Suppressor macrophage treated with lipopolysaccharide for 4 hours (primary cell): ENCODE measurements at regions not wholly inside any gene's neighbourhood (a gene's known extent, or its start where the extent isn't known, plus 50 kb on each side); places are given as distances from the start of the nearest gene placed in this dataset.
A peak's percentile ranks its signal among the peaks of the same experiment; 100 is the strongest.

Experiments
- DNase-seq: peaks from one replicate; pipeline ENCODE4 v3.0.0-alpha.2; 2020

DNA sequence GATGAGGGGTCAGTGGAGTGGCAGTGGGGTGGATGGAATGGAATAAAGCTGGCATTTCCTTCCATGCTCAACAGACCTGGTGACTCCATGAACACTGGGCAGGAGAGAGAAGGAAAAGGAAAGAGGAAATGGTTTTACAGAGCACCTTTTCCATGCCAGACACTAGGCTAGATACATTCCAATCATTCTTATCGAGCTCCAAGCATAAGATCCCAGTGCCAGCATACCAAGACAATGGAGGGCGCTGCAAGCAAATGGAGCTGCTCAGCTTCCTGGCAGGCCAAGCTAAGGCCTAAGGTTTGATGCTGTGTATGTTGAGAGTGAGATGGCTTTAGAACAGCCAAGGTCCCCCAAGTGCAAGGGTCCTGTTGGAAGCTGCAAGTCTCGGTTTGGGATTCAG lies 113.2 kb downstream of the HSPH1 start:
- DNase-seq, result no peak

DNA sequence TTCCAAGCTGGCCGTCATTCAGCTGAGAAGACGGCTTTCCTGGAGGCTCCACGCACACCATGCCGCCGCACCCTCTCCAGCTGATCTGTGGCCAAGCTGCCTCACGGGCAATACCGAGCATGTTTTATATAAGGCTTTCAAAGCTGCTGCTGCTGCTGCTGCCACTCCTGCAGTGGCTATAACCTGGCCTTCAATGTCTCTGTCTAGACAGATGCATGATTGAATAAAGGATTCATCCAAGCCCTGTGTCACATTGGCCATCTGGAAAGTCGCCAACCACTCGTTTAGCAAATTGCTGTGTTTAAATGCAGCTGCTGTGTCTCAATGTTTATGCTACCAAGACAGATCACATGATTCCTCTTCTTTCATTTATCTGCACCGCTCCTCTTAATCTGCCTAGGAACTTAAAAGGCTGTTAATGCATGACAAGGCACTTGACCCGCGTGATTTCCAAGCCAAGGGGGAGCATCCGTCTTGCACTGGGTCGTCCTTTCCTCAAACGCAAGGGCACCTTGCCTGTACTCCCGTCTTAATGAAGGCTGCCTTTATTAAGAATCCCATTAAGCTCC lies 114.3 kb downstream of the TEX26 start:
- peak; percentile 29 for DNase-seq

DNA sequence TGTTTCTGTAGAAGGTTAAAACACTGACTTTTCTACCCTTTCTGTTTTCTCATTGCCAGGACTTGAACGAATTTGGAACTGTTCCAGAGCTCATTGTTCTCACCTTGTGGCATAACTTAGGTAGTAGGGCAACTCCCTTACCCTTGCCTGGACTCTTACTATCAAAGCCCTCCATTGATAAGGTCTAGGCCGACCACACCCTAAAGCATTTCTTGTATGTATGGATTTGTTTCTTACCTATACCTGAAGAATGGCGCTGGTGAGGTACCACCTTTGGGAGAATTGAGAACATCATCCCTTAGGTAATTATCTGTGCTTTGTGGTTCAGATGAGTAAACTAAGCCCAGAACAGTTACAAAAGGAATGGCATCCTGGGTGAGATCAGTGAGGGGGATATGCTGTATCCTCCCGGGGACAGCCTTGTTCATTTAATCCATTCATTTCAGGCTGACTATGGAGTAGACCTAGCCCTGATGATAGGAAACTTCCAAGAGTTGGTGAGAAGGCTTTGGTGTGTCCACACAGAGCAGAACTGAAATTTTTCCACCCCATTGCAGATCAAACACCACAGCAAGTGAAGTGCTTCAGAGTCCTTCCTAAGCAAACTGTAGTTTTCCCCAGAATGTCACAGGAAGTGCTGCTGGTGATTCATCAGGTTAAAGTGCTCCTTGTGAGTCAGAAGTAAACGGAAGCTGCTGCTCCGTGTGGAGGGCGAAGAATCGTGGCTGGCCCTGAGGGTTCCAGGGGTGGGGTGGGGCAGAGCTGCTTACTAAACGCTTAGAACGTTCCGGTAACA lies 113.0 kb downstream of the TEX26 start:
- DNase-seq, result peak; percentile 93

DNA sequence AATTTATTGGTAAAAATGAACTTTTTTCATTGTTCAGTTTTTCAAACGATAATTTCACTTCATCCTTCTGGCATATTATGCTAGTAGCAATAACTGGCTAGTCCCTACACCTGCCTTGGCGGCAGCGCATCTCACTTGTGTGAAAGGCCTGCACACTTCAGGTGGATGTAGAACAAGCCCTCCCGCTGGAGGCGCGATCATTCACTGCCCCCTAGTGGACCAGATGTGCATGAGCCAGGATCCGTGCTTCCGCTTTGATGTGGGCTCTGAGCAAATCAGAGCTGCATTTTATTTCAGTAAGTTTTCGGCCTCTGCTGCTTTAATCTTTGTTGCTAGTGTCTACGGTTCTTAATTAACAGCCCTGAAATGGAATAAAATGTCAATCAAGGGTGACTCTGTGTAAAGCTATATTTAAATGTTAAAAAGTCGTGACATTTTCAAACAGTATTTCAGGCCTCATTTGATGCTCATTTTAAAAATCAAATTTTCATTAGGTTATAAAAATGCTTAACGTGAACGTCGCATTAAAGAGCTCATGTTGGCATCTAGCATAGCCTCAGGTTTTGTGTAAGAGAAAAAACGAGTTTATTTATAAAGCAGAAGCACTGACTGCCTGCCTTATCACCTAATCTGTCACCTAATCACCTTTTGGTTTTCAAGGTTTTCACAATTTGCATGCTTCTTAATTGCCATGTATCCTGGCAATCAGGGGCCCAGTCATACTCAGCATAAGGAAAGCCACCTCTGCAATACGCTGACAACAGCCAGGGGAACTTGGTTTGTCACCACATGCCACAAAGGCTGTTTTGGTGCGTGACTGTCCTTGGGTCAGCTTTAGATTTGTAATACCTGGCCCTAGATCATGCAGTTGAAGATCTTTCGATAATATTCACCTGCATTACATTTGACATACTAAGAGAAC lies 112.2 kb downstream of the TEX26 start:
- peak; percentile 90 for DNase-seq

DNA sequence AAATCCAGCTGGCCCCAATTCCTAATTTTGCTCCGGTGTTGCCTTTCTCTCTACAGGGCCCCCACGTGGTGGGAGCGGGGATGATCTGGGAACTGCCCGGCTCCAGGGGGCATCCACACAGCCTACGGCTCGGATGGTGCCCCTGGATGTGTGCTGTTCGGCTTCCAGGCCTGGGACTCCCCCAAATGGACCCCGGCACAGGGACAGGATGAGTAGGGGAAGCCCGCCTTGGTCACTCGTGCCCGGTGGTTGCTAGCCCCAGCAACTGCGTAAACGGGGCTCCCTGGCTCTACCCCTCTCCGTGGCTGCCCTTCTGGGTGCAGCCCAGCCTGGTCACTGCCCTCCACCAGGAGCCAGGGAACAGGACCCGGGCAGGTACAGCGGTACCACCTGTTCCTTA lies 111.5 kb downstream of the TEX26 start:
- DNase-seq, result peak; percentile 29

DNA sequence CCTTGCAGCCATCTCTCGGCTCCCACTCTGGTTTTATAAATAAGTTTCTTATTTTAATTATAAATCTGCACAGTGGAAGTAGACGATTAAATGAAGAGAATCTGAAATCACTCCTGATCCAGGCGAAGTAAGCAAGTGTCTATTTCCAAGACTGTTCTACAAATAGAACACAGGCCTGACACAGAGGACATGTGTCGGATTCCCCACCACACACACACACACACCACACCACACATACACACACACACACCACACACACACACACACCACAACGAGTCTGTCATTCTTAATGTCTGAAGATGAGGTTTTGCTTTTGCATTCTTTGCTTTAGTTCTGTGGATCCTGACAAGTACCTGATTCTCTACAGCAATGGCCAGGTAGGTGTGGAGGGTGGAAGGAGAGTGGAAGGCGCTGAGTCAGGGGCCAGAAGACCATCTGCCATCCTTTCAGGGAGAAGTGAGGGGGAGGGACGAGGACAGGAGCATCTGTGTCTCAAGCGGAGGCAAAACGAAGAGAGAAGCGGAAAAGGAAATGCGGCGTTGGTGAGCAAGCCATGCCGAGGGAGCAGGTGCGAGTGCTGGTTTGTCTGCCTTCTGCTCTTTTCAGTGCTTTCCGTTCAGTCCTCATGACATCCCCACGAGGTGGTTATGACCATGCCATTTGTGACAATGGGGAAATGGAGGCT lies 110.2 kb downstream of the TEX26 start:
- DNase-seq, result no peak

DNA sequence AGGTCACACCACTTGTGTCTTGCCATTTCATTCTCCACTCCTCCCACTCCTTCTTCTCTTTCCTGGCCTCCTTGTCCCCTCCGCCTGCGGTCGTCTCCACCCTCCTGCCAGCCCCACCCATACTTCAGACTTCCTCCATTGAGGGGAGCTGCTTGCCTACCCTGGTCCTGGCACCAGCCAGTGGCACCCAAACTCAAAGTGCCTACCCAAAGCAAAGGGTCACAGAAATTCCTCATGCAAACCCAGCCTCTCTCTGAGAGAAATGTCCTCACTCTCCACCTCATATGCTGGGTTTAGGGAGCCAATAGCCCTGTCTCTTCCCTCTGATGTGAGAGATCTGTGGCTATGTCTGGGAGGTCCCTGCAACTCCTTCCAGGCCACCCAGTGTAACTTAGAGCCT lies 109.6 kb downstream of the TEX26 start:
- no peak for DNase-seq

DNA sequence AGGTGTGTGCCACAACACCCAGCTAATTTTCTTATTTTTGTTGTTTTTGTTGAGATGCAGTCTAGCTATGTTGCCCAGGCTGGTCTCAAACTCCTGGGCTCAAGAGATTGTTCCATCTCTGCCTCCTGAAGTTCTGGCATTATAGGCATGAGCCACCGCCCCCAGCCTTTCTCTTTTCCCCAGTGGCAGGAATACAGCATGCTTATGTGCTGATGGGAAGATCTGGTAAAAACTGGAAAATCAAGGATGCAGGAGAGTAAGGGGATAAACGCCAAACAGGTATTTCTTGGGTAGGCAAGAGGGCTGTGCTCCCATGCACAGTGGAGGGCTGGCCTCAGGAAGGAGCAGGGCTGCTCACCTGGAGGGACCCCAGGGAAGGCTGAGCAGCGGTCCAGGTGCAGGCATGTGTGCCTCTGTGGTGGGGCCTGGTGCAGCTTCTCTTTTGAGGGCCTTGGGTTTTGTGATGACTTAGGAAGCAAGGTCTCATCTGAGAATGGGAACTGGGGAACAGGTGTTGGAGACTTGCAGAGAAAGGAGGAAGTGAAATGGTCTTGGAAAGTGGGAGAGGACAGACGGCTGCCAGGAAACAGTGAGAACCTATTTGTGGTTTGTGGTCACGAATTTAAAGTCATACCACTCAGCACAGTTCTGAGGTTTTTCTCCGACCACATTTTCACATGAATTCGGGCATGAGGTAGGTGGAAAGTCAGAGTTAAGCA lies 106.5 kb downstream of the TEX26 start:
- no peak for DNase-seq

DNA sequence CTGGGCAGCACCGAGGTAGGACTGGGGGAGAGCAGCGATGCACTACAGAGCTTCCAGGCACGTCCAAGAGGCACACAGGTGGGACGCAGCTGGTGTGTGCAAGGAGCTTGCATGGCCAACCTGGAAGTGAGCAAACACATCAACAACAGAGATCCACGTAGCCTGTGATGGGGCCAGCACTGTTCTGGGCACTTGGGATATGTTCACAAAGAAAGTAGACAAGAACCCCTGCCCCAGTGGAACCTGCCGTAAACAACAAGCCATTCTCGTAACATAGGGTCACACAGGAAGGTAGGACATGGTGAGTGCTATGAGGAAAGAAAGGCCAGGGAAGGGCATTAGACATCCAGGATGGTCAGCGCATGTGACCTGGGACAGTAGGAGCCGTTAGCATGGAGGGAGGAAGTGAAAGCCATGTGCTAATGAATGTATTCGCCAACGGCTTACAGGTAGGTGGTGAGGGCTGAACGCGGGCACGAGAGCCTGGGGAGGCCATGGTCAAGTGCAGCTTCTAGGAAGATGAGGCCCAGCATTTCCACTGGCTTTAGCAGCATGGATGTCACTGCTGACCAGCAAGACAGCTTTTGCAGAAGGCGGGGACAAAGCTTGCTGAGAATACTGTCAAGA lies 105.5 kb downstream of the TEX26 start:
- DNase-seq, result no peak

DNA sequence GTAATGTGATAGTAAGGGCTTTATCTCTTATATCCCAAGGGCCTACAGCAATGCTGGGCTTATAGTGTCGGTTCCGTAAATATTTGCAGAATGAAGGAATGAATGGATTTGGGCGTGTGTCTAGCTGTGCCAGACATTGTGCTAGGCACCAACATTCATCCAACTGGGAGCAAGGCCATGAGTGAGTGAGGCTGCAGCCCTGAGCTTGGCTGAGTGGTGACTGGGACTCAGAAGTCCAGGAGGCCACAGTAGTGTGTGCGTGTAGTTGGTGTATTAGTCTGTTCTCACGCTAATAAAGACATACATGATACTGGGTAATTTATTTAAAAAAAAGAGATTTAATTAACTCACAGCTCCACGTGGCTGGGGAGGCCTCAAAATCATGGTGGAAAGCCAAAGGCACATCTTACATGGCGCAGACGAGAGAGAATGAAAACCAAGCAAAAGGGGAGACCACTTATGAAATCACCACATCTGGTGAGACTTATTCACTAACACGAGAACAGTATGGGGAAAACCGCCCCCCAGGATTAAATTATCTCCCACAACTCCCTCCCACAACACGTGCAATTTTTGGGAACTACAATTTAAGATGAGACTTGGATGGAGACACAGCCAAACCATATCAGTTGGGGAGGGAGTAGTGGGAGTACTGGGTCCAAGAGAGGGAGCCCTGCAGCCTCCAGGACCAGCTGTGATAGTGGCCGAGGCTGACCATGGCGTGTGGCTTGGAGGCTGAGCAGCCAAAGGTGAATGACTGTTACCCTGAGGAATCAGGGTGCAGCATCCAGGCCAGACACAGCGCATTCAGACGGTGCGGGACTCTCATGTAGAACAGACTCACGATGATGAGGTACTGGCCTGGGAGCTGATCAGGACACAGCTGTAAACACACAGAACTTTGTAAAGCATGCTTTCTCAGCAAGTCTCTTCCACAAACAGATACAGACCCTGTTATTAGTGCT lies 104.6 kb downstream of the TEX26 start:
- DNase-seq, result peak; percentile 65

DNA sequence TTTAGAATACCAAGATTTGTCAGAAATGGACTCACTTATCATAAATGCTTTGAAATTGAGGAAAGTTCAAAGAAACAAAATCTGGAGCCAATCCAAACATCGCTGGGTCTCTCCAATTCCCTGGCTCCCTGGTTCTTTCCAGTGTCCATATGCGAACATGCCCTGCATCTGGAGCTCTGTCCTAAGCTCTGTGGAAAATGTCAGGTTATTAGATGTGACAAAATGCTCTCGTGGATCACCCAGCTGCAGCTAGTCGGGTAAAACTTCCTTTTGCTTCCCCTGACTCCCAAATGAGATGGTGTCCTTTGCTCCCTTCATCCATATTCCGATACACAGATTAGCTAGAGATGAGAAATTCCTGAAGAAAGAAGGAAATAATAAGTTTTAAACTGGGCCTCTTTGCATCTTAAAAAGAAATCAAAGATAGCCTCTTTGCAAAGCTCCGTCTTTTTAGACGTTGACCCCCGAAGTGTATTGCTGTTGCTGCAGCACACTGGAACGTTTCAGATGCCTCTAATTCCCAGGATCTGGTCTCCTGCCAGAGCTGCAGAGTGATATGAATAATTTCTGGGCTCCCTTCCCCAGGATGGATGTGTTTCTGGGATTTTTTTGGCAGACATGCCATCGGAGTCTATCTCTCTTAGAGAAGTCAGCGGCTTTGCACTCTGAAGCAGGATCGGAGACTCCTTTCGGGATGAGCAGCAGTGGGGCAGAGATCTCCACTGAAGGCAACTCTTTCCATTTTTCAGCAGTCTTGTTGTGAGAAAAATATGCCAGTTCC lies 102.9 kb downstream of the TEX26 start:
- DNase-seq, result no peak

DNA sequence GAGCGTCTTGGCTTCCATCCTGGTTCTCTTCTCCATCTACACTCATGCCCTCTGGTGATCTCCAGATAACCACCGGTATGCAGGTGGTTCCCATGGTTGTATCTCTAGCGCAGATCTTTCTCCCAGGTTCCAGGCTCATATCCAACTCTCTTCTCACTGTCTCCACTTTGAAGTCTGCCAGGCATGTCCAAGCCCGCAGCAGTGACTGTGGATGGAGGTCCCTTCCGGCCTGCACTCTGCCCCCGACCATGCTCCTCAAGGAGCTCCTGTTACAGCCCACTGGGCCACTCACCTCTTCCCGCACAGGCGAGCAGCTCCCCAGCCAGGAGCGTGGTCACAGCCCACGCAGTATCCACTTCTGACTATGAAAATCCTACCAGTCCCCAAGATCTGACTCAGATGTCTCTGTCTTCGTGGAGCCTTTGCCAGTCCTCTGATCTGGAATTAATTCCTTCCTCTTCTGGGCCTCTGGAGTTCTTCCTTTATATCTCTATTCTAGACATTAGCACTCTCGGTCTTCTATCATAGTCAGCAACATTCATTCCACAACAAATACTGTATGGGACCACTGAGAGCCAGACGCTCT lies 100.2 kb downstream of the TEX26 start:
- DNase-seq, result no peak

DNA sequence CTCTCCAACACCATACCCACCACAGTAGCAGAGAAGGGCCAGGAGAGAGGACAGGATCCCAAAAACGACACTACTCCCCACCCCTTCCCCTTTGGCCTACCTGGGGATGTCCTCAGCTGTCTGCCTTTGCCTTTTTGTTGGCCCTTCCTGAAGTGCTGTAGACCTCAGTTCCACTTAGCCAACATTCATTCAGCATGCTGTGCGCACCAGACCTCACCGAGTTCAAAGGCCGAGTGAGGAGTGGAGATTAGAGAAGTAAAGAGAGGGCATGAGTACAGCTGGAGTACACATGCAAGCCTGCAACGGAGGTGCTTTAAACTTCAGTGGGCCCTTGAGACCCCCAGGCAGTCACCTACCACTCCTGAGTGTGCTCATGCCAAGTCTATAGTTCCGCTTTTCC lies 99.0 kb downstream of the TEX26 start:
- no peak for DNase-seq

DNA sequence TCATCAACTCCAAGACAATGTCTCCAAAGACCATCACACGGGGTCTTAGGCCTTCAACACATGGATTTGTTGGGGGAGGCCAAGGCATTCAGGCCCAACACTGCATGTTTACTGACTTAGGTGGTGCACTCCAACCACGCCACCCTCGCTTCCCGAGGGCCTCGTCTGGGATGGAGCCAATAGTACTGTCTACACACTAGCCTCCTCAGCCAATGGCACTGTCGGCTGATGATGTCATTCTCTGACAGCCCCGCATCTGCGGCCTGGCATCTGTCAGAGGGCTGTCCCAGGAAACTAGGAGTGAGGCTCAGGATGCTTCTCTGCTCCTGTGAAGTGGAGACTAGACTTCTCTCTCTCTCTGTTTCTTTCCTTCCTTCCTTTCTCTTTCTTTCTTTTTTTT lies 96.6 kb downstream of the TEX26 start:
- no peak for DNase-seq

DNA sequence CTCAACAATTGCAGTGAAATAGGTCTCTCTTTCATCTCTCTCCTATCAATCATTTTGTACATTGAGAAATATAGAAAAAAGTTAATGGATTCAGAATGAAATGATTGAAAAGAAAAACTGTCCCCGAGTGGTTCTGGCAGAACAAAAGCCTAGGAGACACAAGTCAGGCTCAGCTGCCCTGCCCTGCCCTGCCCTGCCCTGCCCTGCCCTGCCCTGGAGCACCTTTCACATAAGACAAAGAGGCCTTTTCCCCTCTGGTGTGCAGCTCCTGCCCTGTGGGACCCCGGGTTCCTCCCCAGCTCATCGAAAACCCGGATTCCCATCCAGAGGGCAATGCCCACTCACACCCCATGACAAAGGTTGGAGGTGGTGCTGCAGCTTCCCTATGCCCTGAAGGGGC lies 94.7 kb downstream of the TEX26 start:
- DNase-seq, result no peak
